ENCODE measurements at regions not wholly inside any gene's neighbourhood (a gene's known extent, or its start where the extent isn't known, plus 50 kb on each side); places are given as distances from the start of the nearest gene placed in this dataset.

- Mint-ChIP-seq H3K27ac (no peak overlapping the region), H3K4me3 (no peak overlapping the region), H3K36me3 (ENCODE audit: low read depth) (no peaks in the 10 kb centered on the region), H3K4me1 (ENCODE audit: low read depth) (no peaks in the 10 kb centered on the region), H3K9me3 (no peaks in the 10 kb centered on the region), H3K27me3 (peaks cover 6% of the 10 kb centered on the region)
- DNase-seq: no peak
Measured at GRCh38 chr4:100970414-100970813, 376.9 kb downstream of the PPP3CA start.

- Mint-ChIP-seq H3K4me3 (no peak overlapping the region), H3K36me3 (ENCODE audit: low read depth) (no peaks in the 10 kb centered on the region), H3K9me3 (no peaks in the 10 kb centered on the region), H3K4me1 (ENCODE audit: low read depth) (no peaks in the 10 kb centered on the region), H3K27ac (no peak overlapping the region), H3K27me3 (peaks cover 6% of the 10 kb centered on the region)
- no peak for DNase-seq
Measured at GRCh38 chr4:100969925-100970324, 377.4 kb downstream of the PPP3CA start.

GRCh38 chr4:100968046-100968445, 379.3 kb downstream of the PPP3CA start:
- no peak for DNase-seq
- Mint-ChIP-seq H3K27ac (no peak overlapping the region), H3K4me1 (ENCODE audit: low read depth) (no peaks in the 10 kb centered on the region), H3K9me3 (no peaks in the 10 kb centered on the region), H3K27me3 (peaks cover 6% of the 10 kb centered on the region), H3K4me3 (no peak overlapping the region), H3K36me3 (ENCODE audit: low read depth) (no peaks in the 10 kb centered on the region)

- H3K27ac Mint-ChIP-seq: no peak overlapping the region
- no peak for DNase-seq
- H3K9me3 Mint-ChIP-seq: no peaks in the 10 kb centered on the region
- H3K4me1 Mint-ChIP-seq (ENCODE audit: low read depth): peaks cover 7% of the 10 kb centered on the region
- no peaks in the 10 kb centered on the region for H3K36me3 Mint-ChIP-seq (ENCODE audit: low read depth)
- peaks cover 2% of the 10 kb centered on the region for H3K27me3 Mint-ChIP-seq
- H3K4me3 Mint-ChIP-seq: no peak overlapping the region
Measured at GRCh38 chr4:100963627-100964026, 383.7 kb downstream of the PPP3CA start.

GRCh38 chr4:100962698-100963097, 384.6 kb downstream of the PPP3CA start:
- DNase-seq: no peak
- peaks cover 2% of the 10 kb centered on the region for H3K27me3 Mint-ChIP-seq
- no peaks in the 10 kb centered on the region for H3K9me3 Mint-ChIP-seq
- H3K36me3 Mint-ChIP-seq (ENCODE audit: low read depth): no peaks in the 10 kb centered on the region
- peaks cover 7% of the 10 kb centered on the region for H3K4me1 Mint-ChIP-seq (ENCODE audit: low read depth)
- H3K4me3 Mint-ChIP-seq: no peak overlapping the region
- no peak overlapping the region for H3K27ac Mint-ChIP-seq

GRCh38 chr4:100960232-100960631, 387.1 kb downstream of the PPP3CA start:
- no peak overlapping the region for H3K27ac Mint-ChIP-seq
- no peaks in the 10 kb centered on the region for H3K9me3 Mint-ChIP-seq
- H3K27me3 Mint-ChIP-seq: no peaks in the 10 kb centered on the region
- DNase-seq: no peak
- H3K4me1 Mint-ChIP-seq (ENCODE audit: low read depth): peaks cover 7% of the 10 kb centered on the region
- H3K36me3 Mint-ChIP-seq (ENCODE audit: low read depth): no peaks in the 10 kb centered on the region
- H3K4me3 Mint-ChIP-seq: no peak overlapping the region

GRCh38 chr4:100954046-100954445, 393.3 kb downstream of the PPP3CA start:
- no peak for DNase-seq
- Mint-ChIP-seq H3K4me3 (no peak overlapping the region), H3K27ac (no peak overlapping the region), H3K4me1 (ENCODE audit: low read depth) (no peaks in the 10 kb centered on the region), H3K36me3 (ENCODE audit: low read depth) (no peaks in the 10 kb centered on the region), H3K9me3 (no peaks in the 10 kb centered on the region), H3K27me3 (peaks cover 3% of the 10 kb centered on the region)

GRCh38 chr4:100953616-100954015, 393.7 kb downstream of the PPP3CA start:
- no peaks in the 10 kb centered on the region for H3K36me3 Mint-ChIP-seq (ENCODE audit: low read depth)
- no peak overlapping the region for H3K27ac Mint-ChIP-seq
- no peaks in the 10 kb centered on the region for H3K9me3 Mint-ChIP-seq
- H3K4me3 Mint-ChIP-seq: no peak overlapping the region
- DNase-seq: no peak
- no peaks in the 10 kb centered on the region for H3K4me1 Mint-ChIP-seq (ENCODE audit: low read depth)
- H3K27me3 Mint-ChIP-seq: peaks cover 3% of the 10 kb centered on the region

- DNase-seq: no peak
- H3K27ac Mint-ChIP-seq: no peak overlapping the region
- H3K4me3 Mint-ChIP-seq: no peak overlapping the region
- peaks cover 3% of the 10 kb centered on the region for H3K27me3 Mint-ChIP-seq
- no peaks in the 10 kb centered on the region for H3K36me3 Mint-ChIP-seq (ENCODE audit: low read depth)
- no peaks in the 10 kb centered on the region for H3K9me3 Mint-ChIP-seq
- H3K4me1 Mint-ChIP-seq (ENCODE audit: low read depth): no peaks in the 10 kb centered on the region
Measured at GRCh38 chr4:100952590-100952989, 394.7 kb downstream of the PPP3CA start.

GRCh38 chr4:100949350-100949935, 397.9 kb downstream of the PPP3CA start:
- Mint-ChIP-seq H3K27ac (no peak overlapping the region), H3K4me1 (ENCODE audit: low read depth) (no peaks in the 10 kb centered on the region), H3K36me3 (ENCODE audit: low read depth) (no peaks in the 10 kb centered on the region), H3K9me3 (no peaks in the 10 kb centered on the region), H3K27me3 (peaks cover 3% of the 10 kb centered on the region), H3K4me3 (no peak overlapping the region)
- DNase-seq: no peak

GRCh38 chr4:100948911-100949310, 398.4 kb downstream of the PPP3CA start:
- Mint-ChIP-seq H3K36me3 (ENCODE audit: low read depth) (no peaks in the 10 kb centered on the region), H3K9me3 (no peaks in the 10 kb centered on the region), H3K4me3 (no peak overlapping the region), H3K27ac (no peak overlapping the region), H3K4me1 (ENCODE audit: low read depth) (no peaks in the 10 kb centered on the region), H3K27me3 (peaks cover 3% of the 10 kb centered on the region)
- no peak for DNase-seq

- no peak for DNase-seq
- no peak overlapping the region for H3K4me3 Mint-ChIP-seq
- no peaks in the 10 kb centered on the region for H3K4me1 Mint-ChIP-seq (ENCODE audit: low read depth)
- peaks cover 5% of the 10 kb centered on the region for H3K9me3 Mint-ChIP-seq
- H3K27me3 Mint-ChIP-seq: peaks cover 3% of the 10 kb centered on the region
- H3K27ac Mint-ChIP-seq: no peak overlapping the region
- no peaks in the 10 kb centered on the region for H3K36me3 Mint-ChIP-seq (ENCODE audit: low read depth)
Measured at GRCh38 chr4:100945789-100946188, 401.5 kb downstream of the PPP3CA start.

- Mint-ChIP-seq H3K27ac (no peak overlapping the region), H3K27me3 (peaks cover 2% of the 10 kb centered on the region), H3K4me3 (no peak overlapping the region), H3K4me1 (ENCODE audit: low read depth) (no peaks in the 10 kb centered on the region), H3K36me3 (ENCODE audit: low read depth) (no peaks in the 10 kb centered on the region), H3K9me3 (peaks cover 5% of the 10 kb centered on the region)
- no peak for DNase-seq
Measured at GRCh38 chr4:100938698-100939097, 408.6 kb downstream of the PPP3CA start.

GRCh38 chr4:100936661-100937375, 410.5 kb downstream of the PPP3CA start:
- no peaks in the 10 kb centered on the region for H3K9me3 Mint-ChIP-seq
- no peak for DNase-seq
- peaks cover 2% of the 10 kb centered on the region for H3K27me3 Mint-ChIP-seq
- H3K4me3 Mint-ChIP-seq: no peak overlapping the region
- no peak overlapping the region for H3K27ac Mint-ChIP-seq
- peaks cover 12% of the 10 kb centered on the region for H3K4me1 Mint-ChIP-seq (ENCODE audit: low read depth)
- no peaks in the 10 kb centered on the region for H3K36me3 Mint-ChIP-seq (ENCODE audit: low read depth)

GRCh38 chr4:100935090-100935489, 412.2 kb downstream of the PPP3CA start:
- Mint-ChIP-seq H3K4me3 (no peak overlapping the region), H3K36me3 (ENCODE audit: low read depth) (no peaks in the 10 kb centered on the region), H3K27me3 (peaks cover 2% of the 10 kb centered on the region), H3K4me1 (ENCODE audit: low read depth) (peaks cover 12% of the 10 kb centered on the region), H3K9me3 (no peaks in the 10 kb centered on the region), H3K27ac (no peak overlapping the region)
- DNase-seq: no peak
